ENCODE measurements at regions not wholly inside any gene's neighbourhood (a gene's known extent, or its start where the extent isn't known, plus 50 kb on each side); places are given as distances from the start of the nearest gene placed in this dataset.

DNA sequence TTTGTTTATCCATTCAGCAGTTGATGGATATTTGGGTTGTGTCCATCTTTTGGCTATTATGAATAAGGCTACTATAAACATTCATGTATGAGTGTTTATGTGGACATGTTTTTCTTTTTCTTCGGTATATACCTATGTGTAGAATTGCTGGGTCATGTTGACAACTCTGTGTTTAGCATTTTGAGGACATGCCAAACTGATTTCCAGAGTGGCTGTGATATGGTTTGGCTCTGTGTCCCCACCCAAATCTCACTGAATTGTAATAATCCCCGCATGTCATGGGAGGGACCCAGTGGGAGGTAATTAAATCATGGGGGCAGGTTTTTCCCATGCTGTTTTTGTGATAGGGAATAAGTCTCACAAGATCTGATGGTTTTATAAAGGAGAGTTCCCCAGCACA, 439.7 kb downstream of the UTRN start:
- DNase-seq (ENCODE audit: low read depth), result no peak

DNA sequence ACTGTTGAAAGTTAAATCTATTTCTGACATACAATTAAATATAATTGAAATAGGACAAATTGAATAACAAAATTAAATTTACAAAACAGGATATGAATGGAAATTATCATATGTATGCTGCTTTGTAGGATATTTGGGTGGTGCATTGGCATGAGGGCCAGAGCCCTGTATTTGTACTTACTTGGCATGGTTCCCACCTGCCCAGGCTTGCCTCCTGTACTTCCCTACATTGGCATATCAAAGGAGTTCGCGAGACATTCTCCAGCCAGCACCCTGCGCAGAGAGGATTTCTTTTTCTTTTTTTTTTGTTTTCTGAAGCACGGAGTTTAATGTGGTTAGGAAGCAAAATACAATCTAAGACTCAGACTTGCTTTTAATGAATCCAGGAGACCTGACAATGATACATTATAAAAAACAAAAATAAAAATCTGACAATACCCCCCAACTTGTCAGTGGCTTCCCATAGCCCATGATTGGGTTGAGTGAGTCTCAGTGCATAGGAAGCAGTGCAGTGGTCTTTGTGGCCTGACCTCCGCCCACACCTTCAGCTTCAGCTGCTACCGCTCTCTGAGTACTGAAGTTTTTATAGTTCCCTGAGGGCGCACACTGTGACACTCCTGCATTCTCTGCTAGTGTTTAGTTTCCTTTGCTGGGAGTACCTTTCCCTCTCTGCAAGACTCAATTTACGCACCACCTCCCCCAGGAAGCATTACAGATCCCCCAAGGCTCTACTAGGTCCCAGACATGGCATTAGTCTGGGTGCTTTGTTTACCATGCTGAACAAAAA, 440.8 kb downstream of the UTRN start:
- DNase-seq (ENCODE audit: low read depth), result no peak

DNA sequence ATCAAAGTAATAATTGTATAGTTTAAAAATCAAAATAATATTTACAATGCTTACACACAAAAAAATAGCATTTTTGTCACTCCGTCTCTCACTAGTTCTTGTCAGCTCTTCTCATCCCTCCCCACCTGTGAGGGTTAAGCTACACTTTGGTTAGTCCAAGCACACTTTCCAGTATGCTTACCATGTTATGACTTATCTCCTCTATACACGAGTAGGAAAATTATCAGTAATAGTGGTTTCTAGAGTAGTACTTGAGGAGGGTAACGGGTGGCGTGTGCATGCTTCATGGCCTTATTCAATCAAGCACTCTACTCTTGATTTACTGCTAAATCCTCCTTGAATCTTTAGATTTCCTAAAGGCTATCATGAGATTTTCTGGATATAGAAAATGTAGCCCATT, 443.7 kb downstream of the UTRN start:
- no peak for DNase-seq (ENCODE audit: low read depth)

DNA sequence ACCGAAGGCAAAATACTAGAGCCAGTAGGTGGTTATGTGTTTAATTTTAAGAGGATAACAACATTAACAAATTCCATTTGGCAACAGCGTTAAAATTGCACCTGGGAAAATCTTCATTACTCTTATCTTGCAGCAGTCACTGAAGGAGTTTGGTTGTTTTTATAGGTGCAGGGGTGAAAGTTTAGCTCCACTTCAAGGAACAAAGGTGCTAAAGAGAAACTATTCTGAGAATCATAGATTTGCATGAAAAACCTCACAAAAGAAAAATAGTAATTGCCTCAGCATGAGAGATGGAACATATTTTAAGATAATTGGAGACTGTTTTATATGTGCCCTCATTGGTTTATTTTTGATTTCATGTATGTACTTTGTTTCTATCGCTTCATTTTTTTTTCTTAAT, 444.4 kb downstream of the UTRN start:
- no peak for DNase-seq (ENCODE audit: low read depth)

DNA sequence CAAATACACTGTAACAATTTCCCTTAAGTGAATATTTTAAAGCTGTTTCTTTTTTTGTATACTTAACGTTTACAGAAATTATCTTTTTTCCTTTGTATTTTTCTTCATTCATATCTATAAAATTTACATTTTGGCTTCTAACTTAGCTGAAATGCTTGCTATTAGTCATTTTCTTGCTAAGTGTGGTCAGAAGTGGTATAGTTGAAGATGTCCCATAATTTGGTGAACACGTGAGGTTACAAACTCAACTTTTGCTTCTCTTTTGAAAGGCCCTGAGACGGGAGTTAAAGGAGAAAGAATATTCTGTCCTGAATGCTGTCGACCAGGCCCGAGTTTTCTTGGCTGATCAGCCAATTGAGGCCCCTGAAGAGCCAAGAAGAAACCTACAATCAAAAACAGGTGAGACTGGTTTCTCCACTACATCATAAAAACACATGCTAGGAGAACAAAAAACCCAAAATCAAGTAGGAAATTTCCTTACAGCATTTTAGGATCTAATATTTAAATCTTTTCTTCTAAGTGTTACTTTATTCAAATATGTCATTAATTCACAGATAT, 445.0 kb downstream of the UTRN start:
- DNase-seq (ENCODE audit: low read depth), result no peak

DNA sequence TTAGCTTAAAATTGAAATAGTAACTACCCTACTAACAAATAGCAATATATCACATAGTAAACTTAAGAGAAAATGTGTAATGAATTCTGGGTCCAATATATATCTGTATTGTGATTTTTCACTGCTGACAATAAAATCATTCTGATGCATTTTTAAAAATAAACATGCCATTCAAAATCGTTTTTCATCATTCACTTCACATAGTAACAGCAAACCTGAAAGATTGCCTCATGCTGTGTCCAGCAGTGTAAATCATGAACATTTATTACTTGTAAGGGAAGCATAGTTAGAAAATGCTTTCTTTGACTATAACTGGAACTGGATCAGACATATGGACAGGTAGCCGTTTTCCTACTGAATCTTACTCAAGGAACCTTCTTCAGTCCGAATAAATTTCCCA, 446.1 kb downstream of the UTRN start:
- DNase-seq (ENCODE audit: low read depth), result no peak

DNA sequence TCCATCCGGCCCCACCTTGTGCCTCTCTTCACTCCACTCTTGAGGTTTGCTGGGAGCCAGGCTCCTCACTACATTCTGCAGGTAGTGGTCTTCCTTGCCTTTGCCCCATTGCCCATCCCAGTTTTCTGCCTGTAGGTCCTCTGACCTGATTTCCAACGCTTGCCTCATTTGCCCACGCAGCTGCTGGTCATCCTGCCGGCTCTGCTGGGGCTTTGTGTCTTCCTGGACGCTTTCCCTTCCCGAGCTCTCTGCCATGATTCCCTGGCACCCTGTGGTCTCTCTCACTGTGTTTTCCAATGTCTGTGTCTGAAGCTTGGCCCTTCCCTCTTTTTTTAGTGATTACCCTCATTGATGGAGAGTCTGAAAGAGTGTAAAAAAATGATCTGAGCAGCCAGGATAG, 451.6 kb downstream of the UTRN start:
- DNase-seq (ENCODE audit: low read depth), result no peak

DNA sequence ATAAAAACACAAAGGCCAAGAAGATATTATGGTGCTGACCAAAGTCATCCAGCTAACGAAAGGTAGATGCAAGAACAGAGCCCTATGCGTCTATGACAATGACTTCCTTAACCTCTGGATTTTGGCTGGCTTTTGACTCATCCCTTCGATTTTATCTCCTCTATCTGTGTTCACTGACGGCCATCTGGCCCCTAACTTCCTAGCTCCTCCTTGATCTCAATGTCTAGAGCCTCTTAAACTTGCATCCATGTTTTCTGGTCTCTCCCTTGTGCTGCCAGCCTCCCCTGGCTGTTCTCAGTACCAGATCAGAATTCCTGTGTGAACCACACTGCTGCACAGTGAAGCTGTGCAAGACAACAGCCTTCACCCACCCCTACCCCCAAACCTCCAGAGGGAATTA, 452.9 kb downstream of the UTRN start:
- DNase-seq (ENCODE audit: low read depth), result no peak

DNA sequence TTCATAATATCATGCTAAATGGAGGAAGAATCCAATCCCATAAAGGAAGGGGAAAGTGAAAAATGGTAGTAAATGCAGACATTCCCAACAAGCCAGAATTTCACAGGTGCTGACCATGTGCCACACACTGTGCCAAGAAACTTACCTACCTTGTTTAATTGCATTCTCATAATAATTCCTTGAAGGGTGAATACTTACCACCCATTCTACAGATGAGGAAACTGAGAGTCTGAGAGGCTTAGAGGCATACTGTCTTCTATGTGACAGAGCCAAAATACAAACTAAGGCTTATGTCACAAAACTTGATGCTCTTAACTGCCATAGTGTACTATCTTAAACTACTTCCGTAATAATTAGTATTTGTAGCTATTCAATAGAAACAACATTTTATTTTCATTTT, 454.7 kb downstream of the UTRN start:
- DNase-seq (ENCODE audit: low read depth), result no peak

DNA sequence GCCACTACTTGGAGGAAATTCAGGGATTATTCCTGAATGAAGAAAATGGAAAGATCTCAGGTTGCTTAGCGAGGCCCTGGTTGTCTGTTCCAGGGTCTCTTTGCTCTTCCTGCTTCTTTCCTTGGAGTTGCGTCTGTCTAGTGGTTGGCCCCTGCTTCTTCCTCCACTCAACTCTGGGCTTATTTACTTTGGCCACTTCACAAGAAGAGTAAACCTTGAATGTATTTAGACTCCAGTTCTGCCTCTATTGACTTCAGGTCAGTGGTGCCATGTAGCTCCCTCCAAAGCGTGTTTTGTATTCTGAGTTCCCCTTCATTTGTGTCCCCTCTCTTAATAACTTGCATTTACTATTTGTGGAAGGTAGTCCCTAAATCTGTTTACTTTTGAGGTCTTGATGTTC, 456.5 kb downstream of the UTRN start:
- no peak for DNase-seq (ENCODE audit: low read depth)

DNA sequence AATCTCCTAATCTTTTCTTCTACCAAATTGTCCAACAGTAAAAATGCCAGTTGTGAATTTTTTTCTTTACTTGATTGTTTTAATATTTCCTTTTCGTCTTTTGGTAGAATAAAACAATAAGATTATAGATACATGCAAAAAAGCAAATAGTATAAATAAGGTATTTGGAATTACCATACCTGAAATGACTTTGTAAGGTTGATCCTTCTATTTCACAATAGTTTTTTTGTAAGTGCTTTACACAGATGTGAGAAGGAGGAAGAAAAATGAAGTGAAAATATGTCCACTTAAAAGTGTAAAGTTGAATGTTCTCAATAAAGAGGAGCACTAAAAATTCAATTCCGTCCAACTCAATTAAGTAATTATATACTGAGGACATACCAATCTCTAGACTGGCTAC, 457.6 kb downstream of the UTRN start:
- no peak for DNase-seq (ENCODE audit: low read depth)

DNA sequence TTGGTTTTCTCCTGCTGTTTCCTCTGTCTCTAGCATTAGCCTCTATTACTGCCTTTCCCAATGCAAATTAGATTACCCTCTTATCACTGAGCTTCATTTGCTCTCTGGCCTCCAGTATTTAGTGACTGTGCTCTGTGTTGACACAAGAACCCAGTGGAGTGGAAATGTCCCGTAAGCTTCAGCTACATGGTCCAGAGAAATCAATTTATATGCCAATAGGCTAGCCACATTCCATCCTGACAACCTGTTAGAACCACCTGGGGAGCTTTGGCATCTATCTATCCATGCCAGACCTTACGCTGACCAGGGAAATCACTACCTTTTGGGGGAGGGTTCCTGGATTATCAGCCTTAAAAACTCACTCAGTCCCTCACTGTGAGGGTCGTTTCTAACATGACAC, 459.6 kb downstream of the UTRN start:
- DNase-seq (ENCODE audit: low read depth), result no peak

DNA sequence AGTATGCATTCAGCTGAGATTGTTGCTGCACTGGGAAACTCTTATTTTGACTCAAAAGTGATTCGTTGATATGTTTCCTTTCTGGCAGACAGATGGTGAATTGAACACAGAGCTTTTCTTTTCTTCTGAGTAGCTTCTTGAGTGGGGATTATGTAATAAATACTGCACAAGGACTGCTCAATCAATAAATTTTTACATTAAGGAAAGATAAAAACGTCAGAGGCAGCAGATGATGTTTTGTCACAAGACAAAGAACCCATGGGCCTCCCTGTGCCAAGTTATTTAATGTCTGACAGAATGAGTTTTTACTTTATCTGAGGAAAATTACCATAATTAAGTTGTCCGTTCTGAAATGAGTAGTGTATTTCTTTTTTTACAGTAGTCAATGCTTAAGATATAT, 460.3 kb downstream of the UTRN start:
- no peak for DNase-seq (ENCODE audit: low read depth)

DNA sequence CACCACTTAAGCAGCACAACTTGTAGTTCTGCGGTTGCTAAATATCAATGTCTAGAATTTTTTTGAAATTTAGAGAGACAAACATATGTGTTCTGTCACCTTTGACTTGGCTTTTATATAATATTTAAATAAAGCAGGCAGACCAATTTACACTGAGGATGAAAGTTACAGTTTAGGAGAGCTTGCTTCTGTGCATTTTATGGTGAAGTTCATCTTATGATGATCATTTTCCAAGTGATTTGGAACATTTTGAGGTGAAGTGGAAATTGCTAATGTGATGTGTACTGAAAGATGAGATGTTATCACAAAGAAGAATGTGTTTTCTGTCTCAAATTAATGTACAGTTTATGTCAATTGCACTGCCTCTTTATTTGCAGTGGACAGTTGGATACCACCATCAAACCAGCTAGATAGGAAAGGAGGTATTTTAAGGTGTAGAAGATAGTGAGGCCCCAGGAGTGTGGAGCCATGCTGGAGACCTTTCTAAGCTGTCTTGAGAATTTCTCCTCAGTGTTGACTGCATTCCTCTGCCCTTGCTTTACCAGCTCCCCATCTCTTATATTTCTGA, 461.9 kb downstream of the UTRN start:
- DNase-seq (ENCODE audit: low read depth), result no peak

DNA sequence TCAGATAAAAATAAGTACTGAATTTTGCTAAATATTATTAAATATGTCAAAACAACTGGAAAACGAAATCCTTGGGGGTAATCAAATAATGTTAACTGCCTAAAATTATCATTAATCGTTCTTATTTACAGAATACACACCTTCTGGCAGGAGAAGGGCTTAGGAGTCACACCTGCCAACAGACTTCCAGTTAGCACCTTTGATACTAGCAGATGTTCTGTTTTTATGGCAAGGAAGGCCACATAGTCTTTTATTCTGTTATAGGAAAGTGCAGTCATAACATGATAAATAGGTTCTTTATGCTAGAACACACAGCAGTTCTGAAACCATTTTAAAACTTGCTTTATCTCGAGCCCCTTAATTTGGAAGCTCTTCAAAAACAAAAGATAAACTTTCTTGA, 464.1 kb downstream of the UTRN start:
- DNase-seq (ENCODE audit: low read depth), result no peak

DNA sequence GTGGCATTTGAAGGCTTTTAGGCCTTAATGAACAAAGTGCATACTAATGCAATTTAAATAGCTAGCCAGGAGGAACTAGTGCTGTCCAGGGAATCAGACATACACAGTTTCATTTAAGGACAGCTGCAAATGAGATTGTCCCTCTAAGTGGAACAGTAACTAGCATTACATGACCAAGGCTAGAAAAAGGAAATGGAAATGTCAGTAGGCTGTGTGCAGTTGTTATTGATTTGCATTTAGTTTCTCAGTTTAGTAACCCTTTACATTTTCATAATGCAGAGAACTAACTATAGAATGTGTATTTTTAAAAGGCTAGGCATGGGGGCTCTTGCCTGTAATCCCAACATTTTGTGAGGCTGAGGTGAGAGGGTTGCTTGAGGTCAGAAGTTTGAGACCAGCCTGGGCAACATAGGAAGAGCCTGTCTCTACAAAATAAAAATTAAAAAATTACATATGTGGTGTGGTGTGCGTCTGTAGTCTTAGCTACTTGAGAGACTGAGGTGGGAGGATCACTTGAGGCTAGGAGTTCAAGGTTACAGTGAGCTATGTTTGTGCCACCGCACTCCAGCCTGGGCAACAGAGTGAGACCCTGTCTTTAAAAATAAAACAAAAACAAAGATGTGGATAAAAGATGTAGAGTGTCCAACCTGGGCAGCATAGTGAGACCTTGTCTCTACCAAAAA, 468.0 kb downstream of the UTRN start:
- no peak for DNase-seq (ENCODE audit: low read depth)

DNA sequence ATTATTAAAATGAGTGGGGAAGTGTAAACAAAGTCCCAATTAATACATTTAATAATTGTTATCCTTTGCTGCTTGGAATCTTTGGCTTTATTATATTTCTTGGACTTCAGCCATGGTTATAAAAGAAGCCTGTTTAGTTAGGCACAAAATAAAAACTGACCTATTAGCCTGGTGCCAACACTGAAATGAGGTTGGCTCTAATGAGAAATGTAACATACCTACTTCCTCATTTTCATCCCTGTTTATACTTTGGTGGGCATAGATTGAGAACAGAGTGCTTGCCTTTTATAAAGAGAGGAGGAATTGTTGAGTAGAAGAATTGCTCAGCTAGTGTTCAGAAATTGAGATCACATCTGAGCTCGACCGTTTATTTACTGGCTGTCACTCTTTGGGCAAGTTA, 471.3 kb downstream of the UTRN start:
- DNase-seq (ENCODE audit: low read depth), result no peak

DNA sequence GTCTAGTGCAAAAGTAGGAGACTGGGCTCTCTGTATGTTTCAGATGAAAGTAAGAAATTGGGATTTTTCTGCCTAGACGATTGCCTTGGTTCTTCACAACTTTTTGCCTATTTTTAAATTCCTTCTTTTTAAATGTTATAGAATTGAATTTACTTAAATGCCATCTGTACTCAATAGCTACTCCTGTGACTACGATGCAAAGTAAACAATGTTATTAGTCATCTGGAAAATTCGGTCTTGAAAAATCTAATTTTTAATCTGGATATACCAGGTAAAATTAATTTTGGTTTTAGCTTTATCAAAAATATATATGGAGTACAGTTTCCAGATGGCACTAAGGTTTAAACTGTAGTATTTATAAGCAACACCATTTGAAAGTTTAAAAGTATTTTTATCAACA, 472.2 kb downstream of the UTRN start:
- DNase-seq (ENCODE audit: low read depth), result no peak

DNA sequence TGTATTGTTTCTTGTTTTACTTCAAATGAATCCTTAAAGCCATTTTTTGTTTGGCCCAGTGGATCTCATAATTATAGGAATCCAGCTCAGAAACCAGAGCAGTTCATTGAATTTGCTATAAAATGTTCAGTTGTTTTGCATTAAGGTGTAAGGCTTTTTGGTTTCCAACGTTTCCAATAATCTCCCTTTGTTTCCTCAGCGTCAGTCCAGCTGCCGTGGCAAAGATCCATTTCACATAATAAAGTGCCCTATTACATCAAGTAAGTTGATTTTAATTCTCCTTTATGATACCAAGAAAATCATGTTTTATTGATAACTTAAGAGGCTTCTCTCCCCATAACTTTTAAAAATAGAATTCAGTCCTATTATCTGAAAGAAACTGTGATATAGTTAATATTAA, 472.6 kb downstream of the UTRN start:
- no peak for DNase-seq (ENCODE audit: low read depth)

DNA sequence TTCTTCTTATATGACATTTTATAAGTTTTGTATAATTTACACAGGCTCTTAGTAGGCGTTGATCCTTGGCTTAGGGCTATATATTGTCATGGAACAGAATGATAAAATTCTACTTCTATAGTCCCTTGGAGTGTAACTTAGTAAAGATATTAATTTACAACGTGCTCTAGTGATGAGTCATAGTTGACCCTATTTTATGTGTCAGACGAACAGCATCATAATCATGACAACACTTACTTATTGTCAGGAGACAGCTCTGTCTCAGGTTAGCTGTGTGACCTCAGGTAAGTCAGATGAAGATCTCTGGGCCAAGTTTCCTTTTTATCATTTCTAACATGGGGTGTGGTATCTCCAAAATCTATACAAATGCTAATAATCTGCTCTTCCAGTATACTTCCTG, 473.5 kb downstream of the UTRN start:
- no peak for DNase-seq (ENCODE audit: low read depth)

DNA sequence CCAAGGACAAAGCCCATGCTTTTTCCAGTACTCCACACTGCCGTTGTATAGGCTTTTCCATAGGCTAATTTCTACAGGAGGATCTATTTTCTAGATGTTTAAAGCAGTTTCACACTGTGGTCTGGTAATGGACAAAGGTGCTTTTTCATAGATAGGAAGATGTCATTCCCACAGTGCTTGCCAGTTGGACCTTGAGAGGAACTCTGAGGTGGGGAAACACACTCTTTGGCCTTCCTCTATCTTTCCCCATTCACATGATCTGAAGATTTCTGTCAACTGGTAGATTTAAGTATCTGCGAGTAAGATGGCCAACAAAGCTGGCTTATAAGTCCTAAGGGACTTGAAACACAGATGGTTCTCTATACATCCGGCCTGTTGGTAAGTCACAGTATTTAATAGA, 477.3 kb downstream of the UTRN start:
- no peak for DNase-seq (ENCODE audit: low read depth)

DNA sequence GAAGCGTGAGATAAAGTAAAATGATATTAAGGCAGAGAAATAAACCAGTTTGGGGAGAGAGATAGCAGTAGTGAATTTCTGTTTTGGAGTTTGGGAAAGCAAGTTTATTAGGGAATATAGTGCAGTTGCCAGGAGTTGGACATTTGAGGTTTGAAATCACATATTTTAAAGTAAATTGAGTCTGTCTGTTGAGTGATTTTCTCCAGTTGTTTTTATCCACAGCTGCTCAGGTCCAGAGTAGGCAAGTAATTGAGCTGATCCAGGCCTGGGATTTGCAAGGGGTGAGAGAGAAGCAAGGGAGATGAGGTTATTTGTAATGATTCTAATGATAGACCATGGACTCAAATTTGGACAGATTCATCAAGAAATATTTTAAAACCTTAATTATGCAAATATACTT, 481.9 kb downstream of the UTRN start:
- DNase-seq (ENCODE audit: low read depth), result no peak

DNA sequence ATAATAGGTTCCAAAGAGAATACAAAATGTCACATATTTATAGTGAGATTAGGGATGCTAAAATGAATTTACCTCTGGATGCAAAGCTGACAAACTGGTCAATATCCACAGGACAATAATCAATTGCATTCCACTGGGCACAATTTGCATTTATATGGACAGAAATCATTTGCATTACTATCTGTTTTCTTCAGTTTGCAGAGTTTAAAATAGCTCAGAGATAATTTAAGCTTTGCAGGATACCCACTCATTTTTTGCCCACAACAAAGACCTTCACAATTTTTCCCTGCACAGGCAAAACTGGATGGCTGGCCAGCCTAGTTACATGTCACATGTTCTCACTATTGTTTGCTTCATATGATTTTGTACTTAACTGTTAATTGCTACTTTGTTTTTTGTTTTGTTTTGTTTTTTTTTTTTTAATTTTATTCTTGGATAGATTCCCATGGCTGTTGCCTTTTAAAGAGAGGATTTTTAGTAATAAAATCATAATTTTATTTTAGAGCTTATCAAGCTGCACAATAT, 483.5 kb downstream of the UTRN start:
- DNase-seq (ENCODE audit: low read depth), result no peak

Measured in stromal cell of bone marrow (primary cell).